Prostate gland (tissue), 2 donors: ENCODE measurements at regions not wholly inside any gene's neighbourhood (a gene's known extent, or its start where the extent isn't known, plus 50 kb on each side); places are given as distances from the start of the nearest gene placed in this dataset.
"Not testable (repeated sequence)": the region's sequence is repeated elsewhere in the genome, so short reads cannot be mapped to it uniquely, and the experiment has no call there.

Experiments
- DNase-seq: peaks from one replicate; pipeline ENCODE4 v3.0.0-alpha.2; 2019; ENCODE audit warnings: low spot score
- H3K27ac ChIP-seq, 2 donors: fragments of 200-600 bp; sonication (generic); 2 replicates each; pipeline ENCODE4 v1.5.1; 2017 to 2019
- H3K27me3 ChIP-seq: fragments of 200-600 bp; sonication (generic); replicated peaks from 2 replicates; pipeline ENCODE4 v1.5.1; 2019; ENCODE audit not compliant: insufficient read depth
- H3K36me3 ChIP-seq, 2 donors: fragments of 200-600 bp; sonication (generic); 1 replicate in 1 of 2; 2 replicates in 1 of 2; pipeline versions ENCODE4 v1.5.1 to v1.8.1; 2017 to 2019
- H3K4me1 ChIP-seq: fragments of 200-600 bp; sonication (generic); replicated peaks from 2 replicates; pipeline ENCODE4 v1.5.1; 2019
- H3K4me3 ChIP-seq, 2 donors: fragments of 200-600 bp; sonication (generic); 2 replicates each; pipeline ENCODE4 v1.5.1; 2017 to 2019
- H3K9me3 ChIP-seq: fragments of 200-600 bp; sonication (generic); 2 replicates; pipeline ENCODE4 v1.5.1; 2017
- CTCF ChIP-seq, 4 experiments: fragments of 200-600 bp in 2 of 4; fragments of 450-650 bp in 2 of 4; sonication (generic) in 2 of 4; IDR thresholded peaks; 1 replicate in 3 of 4; 2 replicates in 1 of 4; pipeline ENCODE4 v1.5.1; 2016 to 2019; ENCODE audit warnings: antibody characterized with exemption in 4 of 4, mild to moderate bottlenecking in 2 of 4, moderate library complexity in 2 of 4
- POLR2A ChIP-seq: fragments of 450-650 bp; IDR thresholded peaks from one replicate; pipeline ENCODE4 v1.6.1; 2016; ENCODE audit warnings: antibody characterized with exemption, mild to moderate bottlenecking
- POLR2AphosphoS5 ChIP-seq: sonication (generic); formaldehyde crosslinking; IDR thresholded peaks from one replicate; pipeline ENCODE4 v1.6.1; 2017; ENCODE audit warnings: antibody characterized with exemption
- WGBS: methylation state at CpG from one replicate; pipeline ENCODE4 v1.1.5; 2018; 5-methylcytosine and 5-hydroxymethylcytosine counted together
- intact Hi-C: fragments of 100-400 bp; cut with DNase I; formaldehyde crosslinking; loops from one replicate; pipeline ENCODE4 v1.14.2; 2022

DNA sequence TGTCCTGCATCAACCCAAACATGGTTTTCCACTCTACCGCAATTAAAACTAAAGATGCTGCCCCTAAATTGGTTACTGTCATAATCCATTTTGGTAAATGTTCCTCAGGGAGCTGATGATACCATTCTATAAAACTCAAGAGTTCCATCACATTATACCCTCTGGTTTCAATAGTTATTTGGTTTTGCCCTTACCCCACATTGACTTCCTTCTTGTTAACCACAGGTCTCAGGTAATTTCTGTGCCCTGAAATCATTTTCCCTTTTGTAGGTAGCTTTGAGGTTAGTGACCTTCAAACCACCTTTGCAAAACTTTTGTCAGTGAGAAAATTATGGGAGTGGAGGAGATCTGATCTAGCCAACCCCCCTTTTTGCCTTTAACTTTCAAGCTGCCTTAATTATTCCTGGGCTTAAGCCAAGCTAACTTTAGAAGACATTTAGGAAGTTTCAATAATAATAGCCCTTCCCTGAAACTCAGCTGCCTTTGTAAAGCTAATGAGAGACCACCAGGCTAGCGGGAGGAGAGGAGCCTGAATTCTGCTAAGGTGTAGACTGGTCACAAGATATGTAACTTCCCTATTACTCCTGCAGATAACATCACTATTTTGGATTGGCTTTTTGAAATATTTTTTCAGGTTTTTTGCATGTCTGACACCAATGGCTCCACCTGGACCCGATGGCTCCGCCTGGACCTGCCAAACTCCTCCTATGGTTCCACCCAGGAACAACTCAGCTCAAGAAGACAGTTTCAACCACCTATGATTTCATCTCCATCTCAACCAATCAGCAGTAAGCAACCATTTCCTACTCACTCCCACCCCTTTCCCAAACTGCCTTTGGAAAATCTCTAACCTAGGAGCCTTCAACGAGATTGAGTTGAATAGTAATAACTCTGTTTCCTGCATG, 224.9 kb downstream of the HS3ST3B1 start:
- no peaks in the 10 kb centered on the region for H3K36me3 ChIP-seq
- no peaks in the 10 kb centered on the region for H3K4me1 ChIP-seq
- H3K4me3 ChIP-seq: no peak overlapping the region
- no peak for DNase-seq
- intact Hi-C loops: no loop called here
- WGBS: 78% methylated on average over 5 of the region's 5 CpGs
- H3K27me3 ChIP-seq: no peaks in the 10 kb centered on the region
- H3K27ac ChIP-seq: no peak overlapping the region
- no peaks in the 10 kb centered on the region for H3K9me3 ChIP-seq
- TF ChIP-seq POLR2AphosphoS5: no peak
- TF ChIP-seq CTCF (IDR thresholded peaks at IDR 0.05): no peak
- no peak for TF ChIP-seq POLR2A

- H3K4me3 ChIP-seq: no peak overlapping the region
- WGBS: 60% methylated on average over 3 of the region's 3 CpGs
- no peak for DNase-seq
- H3K36me3 ChIP-seq: no peaks in the 10 kb centered on the region
- H3K4me1 ChIP-seq: no peaks in the 10 kb centered on the region
- no peaks in the 10 kb centered on the region for H3K9me3 ChIP-seq
- H3K27me3 ChIP-seq: no peaks in the 10 kb centered on the region
- intact Hi-C loops: no loop called here
- TF ChIP-seq CTCF (IDR thresholded peaks at IDR 0.05) (no peak), POLR2A (no peak), POLR2AphosphoS5 (no peak)
- no peak overlapping the region for H3K27ac ChIP-seq
Measured at GRCh38 chr17:14522795-14523387, 222.0 kb downstream of the HS3ST3B1 start.

- intact Hi-C loops: not testable (repeated sequence)
- 83% methylated on average over 3 of the region's 3 CpGs for WGBS
Measured at GRCh38 chr17:14518919-14519318, 218.0 kb downstream of the HS3ST3B1 start.

DNA sequence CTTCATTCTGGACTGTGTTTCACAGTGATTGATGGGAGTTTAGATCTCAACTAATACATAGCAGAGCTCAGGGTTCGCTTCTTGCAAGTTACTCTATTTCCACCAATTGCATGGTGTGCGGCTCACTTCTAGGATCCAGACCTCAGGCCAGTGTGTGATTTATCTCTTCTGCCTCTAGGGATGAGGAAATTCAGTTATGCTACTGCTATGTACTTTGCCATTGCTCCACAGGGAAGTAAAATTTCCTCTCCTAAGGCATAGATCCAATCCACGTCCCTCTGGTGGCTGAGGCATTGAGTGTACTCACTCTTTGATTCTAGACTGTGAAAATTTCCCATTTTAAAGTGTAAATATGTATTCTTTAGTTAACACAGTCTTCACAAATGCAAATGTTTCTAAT, 214.1 kb downstream of the HS3ST3B1 start:
- Histone ChIP-seq H3K36me3 (no peaks in the 10 kb centered on the region), H3K9me3 (no peaks in the 10 kb centered on the region), H3K4me3 (no peak overlapping the region), H3K4me1 (no peaks in the 10 kb centered on the region), H3K27me3 (no peaks in the 10 kb centered on the region), H3K27ac (no peak overlapping the region)
- TF ChIP-seq CTCF (IDR thresholded peaks at IDR 0.05) (no peak), POLR2AphosphoS5 (no peak), POLR2A (no peak)
- 83% methylated on average over 3 of the region's 3 CpGs for WGBS
- DNase-seq: no peak
- intact Hi-C loops: no loop called here

More at GRCh38 chr17:14518919-14519318, 218.0 kb downstream of the HS3ST3B1 start:
- H3K4me3 ChIP-seq, H3K36me3 ChIP-seq, H3K9me3 ChIP-seq, H3K27me3 ChIP-seq, H3K27ac ChIP-seq, H3K4me1 ChIP-seq, DNase-seq: not testable (repeated sequence)

GRCh38 chr17:14513835-14514234, 213.0 kb downstream of the HS3ST3B1 start:
- intact Hi-C loops: no loop called here
- Histone ChIP-seq H3K27me3 (no peaks in the 10 kb centered on the region), H3K27ac (no peak overlapping the region), H3K4me3 (no peak overlapping the region), H3K36me3 (no peaks in the 10 kb centered on the region), H3K9me3 (no peaks in the 10 kb centered on the region), H3K4me1 (no peaks in the 10 kb centered on the region)
- TF ChIP-seq POLR2A: no peak
- TF ChIP-seq POLR2AphosphoS5: no peak
- no peak for TF ChIP-seq CTCF (IDR thresholded peaks at IDR 0.05)
- 43% methylated on average over 3 of the region's 3 CpGs for WGBS
- DNase-seq: no peak
